Retinal pigment epithelial cell (primary cell): ENCODE measurements at regions not wholly inside any gene's neighbourhood (a gene's known extent, or its start where the extent isn't known, plus 50 kb on each side); places are given as distances from the start of the nearest gene placed in this dataset.
A peak's percentile ranks its signal among the peaks of the same experiment; 100 is the strongest.

Source experiments
- DNase-seq: peaks from one replicate; pipeline ENCODE4 v3.0.0-alpha.2; 2010; ENCODE audit warnings: low read depth
- H3K4me3 ChIP-seq: 2 replicates; pipeline ENCODE4 v1.5.1; 2011; ENCODE audit warnings: mild to moderate bottlenecking, low read length, control low read depth, moderate library complexity
- CTCF ChIP-seq: conservative IDR thresholded peaks from 2 replicates; pipeline ENCODE4 v1.5.1; 2011; ENCODE audit warnings: low read depth, low read length, control low read depth, inconsistent platforms

- no peak for TF ChIP-seq CTCF
- DNase-seq: no peak
- H3K4me3 ChIP-seq: no peak overlapping the region
Measured at GRCh38 chr2:105176429-105176828, 65.1 kb upstream of the GPR45 start.

DNA sequence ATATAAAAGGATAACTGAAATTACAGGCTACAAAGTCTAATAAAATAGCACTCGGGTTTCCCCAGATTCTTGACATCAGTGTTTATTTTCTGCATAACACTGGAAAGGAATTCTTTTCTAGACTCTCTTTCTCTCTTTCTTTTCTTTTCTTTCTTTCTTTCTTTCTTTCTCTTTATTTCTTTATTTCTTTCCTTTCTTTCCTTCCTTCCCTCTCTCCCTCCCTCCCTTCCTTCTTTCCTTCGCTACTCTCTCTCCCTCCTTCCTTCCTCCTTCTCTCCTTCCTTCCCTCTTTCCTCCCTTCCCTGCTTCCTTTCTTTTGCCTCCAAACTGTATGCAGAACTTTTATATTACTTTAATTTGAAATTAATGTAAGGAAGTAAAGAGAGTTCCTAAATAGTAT lies 64.5 kb upstream of the GPR45 start:
- TF ChIP-seq CTCF: no peak
- no peak for DNase-seq
- no peak overlapping the region for H3K4me3 ChIP-seq

DNA sequence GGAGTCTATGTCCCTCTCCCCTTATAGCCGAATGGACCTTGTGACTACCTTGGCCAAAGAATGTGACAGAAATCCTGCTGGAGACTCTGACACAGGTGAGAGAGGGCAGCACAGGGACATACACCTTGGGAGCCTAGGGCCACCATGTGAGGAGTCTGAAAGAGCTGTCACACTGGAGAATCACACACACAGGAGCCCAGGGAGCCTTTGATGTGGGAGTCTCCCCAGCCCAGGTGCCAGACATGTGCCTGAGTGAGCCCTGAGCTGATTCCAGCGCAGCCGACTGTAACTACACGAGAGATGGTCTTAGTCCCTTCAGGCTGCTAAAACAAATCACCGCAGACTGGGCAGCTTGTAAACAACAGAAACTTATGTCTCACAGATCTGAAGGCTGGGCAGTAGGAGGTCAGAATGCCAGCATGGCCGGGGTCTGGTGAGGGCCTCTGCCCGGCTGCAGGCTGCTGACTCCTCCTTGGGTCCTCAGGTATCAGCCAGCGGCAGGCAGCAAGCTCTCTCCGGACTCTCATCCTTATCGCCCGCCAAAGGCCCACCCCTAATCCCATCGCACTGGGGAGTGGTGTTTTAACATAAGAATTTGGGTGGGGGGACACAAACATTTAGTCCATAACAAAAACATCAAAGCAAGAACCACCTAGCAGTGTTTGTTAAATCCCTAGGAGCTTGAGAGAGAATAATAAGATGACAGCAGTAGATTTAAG lies 63.8 kb upstream of the GPR45 start:
- no peak for TF ChIP-seq CTCF
- DNase-seq: no peak
- H3K4me3 ChIP-seq: no peak overlapping the region

GRCh38 chr2:105179469-105180372 lies 61.8 kb upstream of the GPR45 start:
- peak; percentile 47 for DNase-seq
- no peak overlapping the region for H3K4me3 ChIP-seq
- peak; percentile 80 for TF ChIP-seq CTCF

DNA sequence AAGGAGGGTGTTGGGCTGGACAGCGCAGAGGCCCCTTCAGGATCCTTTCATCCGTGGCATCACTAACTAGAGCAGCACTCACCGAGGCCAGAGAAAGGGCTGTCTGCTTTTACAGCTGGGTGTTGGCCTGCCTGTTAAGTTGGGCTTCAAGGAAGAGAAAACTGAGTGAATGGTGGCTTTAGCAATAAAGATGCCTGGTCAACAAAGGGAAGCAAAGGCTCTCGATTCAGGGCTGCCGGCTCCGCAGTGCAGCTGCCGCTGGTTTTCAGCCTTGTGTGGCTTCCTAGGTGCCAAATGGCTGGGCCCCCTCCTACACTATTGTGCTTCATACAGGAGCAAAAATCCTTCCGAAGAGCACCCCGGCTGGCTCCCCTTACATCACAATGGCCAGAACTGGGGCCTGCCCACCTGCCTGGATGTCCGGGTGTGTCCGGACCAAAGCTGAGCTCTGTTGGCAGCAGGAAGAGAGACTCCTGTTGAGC lies 61.0 kb upstream of the GPR45 start:
- DNase-seq: no peak
- H3K4me3 ChIP-seq: no peak overlapping the region
- no peak for TF ChIP-seq CTCF

DNA sequence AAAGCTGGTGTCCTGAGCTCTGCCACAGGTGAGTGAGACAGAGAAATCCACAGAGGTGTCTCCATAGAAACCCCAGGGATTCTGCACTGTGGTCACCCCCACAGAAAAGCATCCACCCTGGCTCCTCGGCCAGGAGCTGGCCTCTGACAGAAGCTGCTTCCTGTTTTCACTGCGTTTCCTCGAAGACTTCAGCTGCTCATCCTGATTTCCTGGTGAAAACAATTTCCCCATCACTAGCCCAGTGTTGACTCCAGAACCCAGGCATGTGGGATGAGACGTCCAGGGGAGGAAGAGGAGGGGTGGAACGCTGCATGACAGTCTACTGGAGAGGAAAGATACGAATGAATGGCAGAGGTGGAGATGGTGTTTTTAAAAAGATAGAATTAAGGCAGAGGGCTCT lies 60.3 kb upstream of the GPR45 start:
- H3K4me3 ChIP-seq: no peak overlapping the region
- TF ChIP-seq CTCF: no peak
- DNase-seq: no peak
